Endothelial cell of umbilical vein (primary cell): ENCODE measurements at regions not wholly inside any gene's neighbourhood (a gene's known extent, or its start where the extent isn't known, plus 50 kb on each side); places are given as distances from the start of the nearest gene placed in this dataset.

Experiments used
- BruUV-seq: library from RNA; stranded (reverse); fragments of 400-500 nt; replicated peaks from 2 replicates; lab custom pipeline; 2021; lab: Mats Ljungman, UMichigan
- CTCF ChIA-PET: fragments of 300-600, 350-600 bp; sonication (Branson Sonifier 250); formaldehyde crosslinking; loops from one replicate; lab custom pipeline; 2021; ENCODE audit warnings: antibody characterized with exemption, inconsistent platforms; lab: Charles Lee
- POLR2A ChIA-PET: fragments of 300-600, 350-600 bp; sonication (Branson Sonifier 250); formaldehyde crosslinking; loops from one replicate; lab custom pipeline; 2021; ENCODE audit warnings: antibody characterized with exemption, inconsistent platforms; lab: Charles Lee
- DNase-seq: peaks from one replicate; pipeline ENCODE4 v3.0.0-alpha.2; 2011; ENCODE audit warnings: low read depth, low spot score
- FAIRE-seq: peaks from 2 replicates; lab custom pipeline; 2011; peaks lifted over from hg19 to GRCh38; lab: Jason Lieb, UNC
- H2AFZ ChIP-seq: 2 replicates; pipeline ENCODE4 v1.6.0; 2012; ENCODE audit warnings: low read depth, low read length, control low read depth, inconsistent platforms
- H3K27ac ChIP-seq: 2 replicates; pipeline ENCODE4 v1.5.1; 2011; ENCODE audit warnings: low read depth, mild to moderate bottlenecking, control low read depth, low read length, moderate library complexity; ENCODE audit not compliant: insufficient read depth
- H3K27me3 ChIP-seq, 2 experiments: 2 replicates each; pipeline versions ENCODE4 v1.6.0 to v1.6.1; 2011; ENCODE audit warnings: low read length in 2 of 2, mixed read lengths in 1 of 2; ENCODE audit not compliant: control insufficient read depth in 2 of 2, insufficient read depth in 2 of 2
- H3K36me3 ChIP-seq, 2 experiments: 2 replicates in 1 of 2; 3 replicates in 1 of 2; pipeline ENCODE4 v1.5.1; 2011; ENCODE audit warnings: low read length in 2 of 2, mild to moderate bottlenecking in 1 of 2, moderate library complexity in 1 of 2; ENCODE audit not compliant: control insufficient read depth in 2 of 2, insufficient read depth in 2 of 2; ENCODE audit errors: extremely low read depth in 1 of 2
- H3K4me1 ChIP-seq: 3 replicates; pipeline ENCODE4 v1.5.1; 2011; ENCODE audit warnings: mild to moderate bottlenecking, low read length; ENCODE audit not compliant: control insufficient read depth, insufficient read depth; ENCODE audit errors: extremely low read depth
- H3K4me2 ChIP-seq: 2 replicates; pipeline ENCODE4 v1.6.1; 2011; ENCODE audit warnings: low read length, control low read depth, mixed read lengths; ENCODE audit not compliant: insufficient read depth
- H3K4me3 ChIP-seq, 3 experiments: fragments of 200-600 bp in 1 of 3; sonication (generic), shearing (Covaris generic) in 1 of 3; replicated peaks in 1 of 3; 2 replicates each; pipeline ENCODE4 v1.5.1; 2011 to 2016; ENCODE audit warnings: control low read depth in 3 of 3, low read length in 3 of 3, mild to moderate bottlenecking in 2 of 3, inconsistent platforms in 1 of 3, low read depth in 1 of 3, moderate library complexity in 1 of 3; ENCODE audit not compliant: insufficient read depth in 1 of 3
- H3K79me2 ChIP-seq: 2 replicates; pipeline ENCODE4 v1.6.0; 2012; ENCODE audit warnings: low read length, inconsistent platforms; ENCODE audit not compliant: control insufficient read depth, insufficient read depth
- H3K9ac ChIP-seq: replicated peaks from 2 replicates; pipeline ENCODE3; 2011; ENCODE audit warnings: low read length, control low read depth; ENCODE audit not compliant: insufficient read depth; ENCODE audit errors: extremely low read depth
- H3K9me1 ChIP-seq: replicated peaks from 3 replicates; pipeline ENCODE4 v1.6.0; 2011; ENCODE audit warnings: mild to moderate bottlenecking, low read length; ENCODE audit not compliant: control insufficient read depth, insufficient read depth; ENCODE audit errors: extremely low read depth
- H3K9me3 ChIP-seq: replicated peaks from 2 replicates; pipeline ENCODE4 v1.5.1; 2012; ENCODE audit warnings: low read length, inconsistent platforms; ENCODE audit not compliant: control insufficient read depth, insufficient read depth
- H4K20me1 ChIP-seq: replicated peaks from 2 replicates; pipeline ENCODE3; 2011; ENCODE audit warnings: mild to moderate bottlenecking, low read length; ENCODE audit not compliant: control insufficient read depth, insufficient read depth; ENCODE audit errors: extremely low read depth
- CTCF ChIP-seq, 2 donors: IDR thresholded peaks; 1 replicate in 1 of 2; 2 replicates in 1 of 2; pipeline ENCODE4 v1.5.1; 2011; ENCODE audit warnings: low read length in 2 of 2, mild to moderate bottlenecking in 2 of 2, moderate library complexity in 2 of 2, control low read depth in 1 of 2, inconsistent platforms in 1 of 2, low read depth in 1 of 2; ENCODE audit not compliant: insufficient read depth in 1 of 2; ENCODE audit errors: extremely low read depth in 1 of 2
- EZH2 ChIP-seq: IDR thresholded peaks from 2 replicates; pipeline ENCODE4 v1.6.1; 2012; ENCODE audit warnings: borderline replicate concordance, low read depth, mild to moderate bottlenecking, moderate library complexity, low read length, inconsistent platforms; ENCODE audit not compliant: severe bottlenecking
- FOS ChIP-seq: IDR thresholded peaks from 2 replicates; pipeline ENCODE4 v1.6.1; 2011; ENCODE audit warnings: mild to moderate bottlenecking, low read length, moderate library complexity, borderline replicate concordance; ENCODE audit not compliant: insufficient read depth
- GATA2 ChIP-seq: IDR thresholded peaks from 2 replicates; pipeline ENCODE4 v1.7.0; 2011; ENCODE audit warnings: low read depth, mild to moderate bottlenecking, moderate library complexity, mixed read lengths, low read length; ENCODE audit not compliant: insufficient read length, insufficient read depth
- JUN ChIP-seq: IDR thresholded peaks from 2 replicates; pipeline ENCODE4 v1.6.1; 2011; ENCODE audit warnings: borderline replicate concordance, low read depth; ENCODE audit not compliant: insufficient read length, insufficient read depth
- MYC ChIP-seq: IDR thresholded peaks from one replicate; pipeline ENCODE4 v1.6.1; 2011; ENCODE audit warnings: mild to moderate bottlenecking, low read depth, low read length
- POLR2A ChIP-seq: IDR thresholded peaks from 2 replicates; pipeline ENCODE4 v1.6.1; 2012; ENCODE audit warnings: low read depth, mild to moderate bottlenecking, control low read depth, low read length
- POLR2AphosphoS5 ChIP-seq: IDR thresholded peaks from 2 replicates; pipeline ENCODE4 v1.6.1; 2012; ENCODE audit warnings: low read depth, mild to moderate bottlenecking, control low read depth, low read length, moderate library complexity; ENCODE audit not compliant: insufficient read depth
- dilution Hi-C: fragments of 300-500 bp; cut with MboI; formaldehyde crosslinking; loops from one replicate; pipeline ENCODE4 v1.15.0; 2019; ENCODE audit warnings: low sequenced_read_pairs; ENCODE audit not compliant: extremely low pct_ligation_motif_present
- intact Hi-C: fragments of 100-400 bp; cut with micrococcal nuclease; formaldehyde crosslinking; loops from one replicate; pipeline ENCODE4 v1.10.0; 2022
- TF ChIP-seq, protein P1 (sequence below): IDR thresholded peaks from 2 replicates; pipeline ENCODE4 v1.6.1; 2011; ENCODE audit not compliant: insufficient read depth, insufficient read length

GRCh38 chr22:49196046-49196511, 631.6 kb downstream of the BRD1 start:
- Histone ChIP-seq H4K20me1 (no peaks in the 10 kb centered on the region), H3K79me2 (no peaks in the 10 kb centered on the region), H3K36me3 (no peaks in the 10 kb centered on the region), H3K27me3 (no peaks in the 10 kb centered on the region), H3K4me1 (no peaks in the 10 kb centered on the region), H3K27ac (no peak overlapping the region), H3K9me3 (peaks cover 11% of the 10 kb centered on the region), H3K4me2 (no peak overlapping the region), H3K9ac (no peak overlapping the region), H3K9me1 (no peaks in the 10 kb centered on the region), H2AFZ (no peak overlapping the region), H3K4me3 (no peak overlapping the region)
- dilution Hi-C loops = no loop called here
- TF ChIP-seq POLR2AphosphoS5 (no peak), EZH2 (no peak), POLR2A (no peak), GATA2 (no peak), FOS (no peak), JUN (no peak)
- BruUV-seq = no TSS peak
- DNase-seq = no peak
- intact Hi-C loops = no loop called here
- POLR2A ChIA-PET = no interaction called here
- FAIRE-seq = no peak
- CTCF ChIA-PET = no interaction called here

GRCh38 chr22:49195636-49196035, 632.0 kb downstream of the BRD1 start:
- BruUV-seq = no TSS peak
- TF ChIP-seq JUN = no peak
- TF ChIP-seq CTCF (IDR thresholded peaks at IDR 0.05; ENCODE audit: extremely low read depth in 1 of 2, insufficient read depth in 1 of 2, low read depth in 1 of 2, low read length in 2 of 2) = no peak
- TF ChIP-seq POLR2A = no peak
- no peak for TF ChIP-seq MYC
- TF ChIP-seq, protein P1, sequence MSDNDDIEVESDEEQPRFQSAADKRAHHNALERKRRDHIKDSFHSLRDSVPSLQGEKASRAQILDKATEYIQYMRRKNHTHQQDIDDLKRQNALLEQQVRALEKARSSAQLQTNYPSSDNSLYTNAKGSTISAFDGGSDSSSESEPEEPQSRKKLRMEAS = no peak
- TF ChIP-seq POLR2AphosphoS5 = no peak
- no peak for TF ChIP-seq EZH2
- TF ChIP-seq FOS = no peak
- no peak for TF ChIP-seq GATA2
- ChIA-PET CTCF (no interaction called here), POLR2A (no interaction called here)
- H2AFZ ChIP-seq = no peak overlapping the region
- no peaks in the 10 kb centered on the region for H3K4me1 ChIP-seq
- no peaks in the 10 kb centered on the region for H4K20me1 ChIP-seq
- FAIRE-seq = no peak
- H3K4me3 ChIP-seq = no peak overlapping the region
- peaks cover 11% of the 10 kb centered on the region for H3K9me3 ChIP-seq
- no peaks in the 10 kb centered on the region for H3K27me3 ChIP-seq
- no peak overlapping the region for H3K27ac ChIP-seq
- DNase-seq = no peak
- no peak overlapping the region for H3K4me2 ChIP-seq
- dilution Hi-C loops (no loop called here), intact Hi-C loops (no loop called here)
- H3K9ac ChIP-seq = no peak overlapping the region
- H3K9me1 ChIP-seq = no peaks in the 10 kb centered on the region
- no peaks in the 10 kb centered on the region for H3K36me3 ChIP-seq
- no peaks in the 10 kb centered on the region for H3K79me2 ChIP-seq
